DND-41 (cell line): ENCODE measurements at regions not wholly inside any gene's neighbourhood (a gene's known extent, or its start where the extent isn't known, plus 50 kb on each side); places are given as distances from the start of the nearest gene placed in this dataset.

Experiments
- CTCF ChIP-seq: IDR thresholded peaks from 2 replicates; pipeline ENCODE4 v1.5.1; 2012; ENCODE audit warnings: borderline replicate concordance, low read length, moderate library complexity, mild to moderate bottlenecking; ENCODE audit not compliant: poor library complexity, severe bottlenecking; ENCODE audit errors: extremely low read depth
- EZH2 ChIP-seq: IDR thresholded peaks from 3 replicates; pipeline ENCODE4 v1.6.1; 2012; ENCODE audit warnings: borderline replicate concordance, low read depth, mild to moderate bottlenecking, moderate library complexity, low read length, inconsistent platforms; ENCODE audit not compliant: severe bottlenecking

GRCh38 chr4:124952601-124953000, 240.1 kb upstream of the ANKRD50 start:
- no peak for TF ChIP-seq EZH2
- TF ChIP-seq CTCF, result no peak
